GM21423 (cell line): ENCODE measurements at regions not wholly inside any gene's neighbourhood (a gene's known extent, or its start where the extent isn't known, plus 50 kb on each side); places are given as distances from the start of the nearest gene placed in this dataset.
"Not testable (repeated sequence)": the region's sequence is repeated elsewhere in the genome, so short reads cannot be mapped to it uniquely, and the experiment has no call there.

Experiments used
- ATAC-seq: cut with Tn5 transposase; IDR thresholded peaks from one replicate; pipeline ENCODE4 v1.9.1; 2021; ENCODE audit warnings: mild to moderate bottlenecking, moderate library complexity; ENCODE audit not compliant: unreplicated experiment

GRCh38 chr7:12979181-12979580, 291.7 kb downstream of the ARL4A start:
- no peak for ATAC-seq

- ATAC-seq = no peak
These were observed 294.7 kb downstream of the ARL4A start for GRCh38 chr7:12982178-12982577.

GRCh38 chr7:12984117-12984516, 296.7 kb downstream of the ARL4A start:
- no peak for ATAC-seq

GRCh38 chr7:12985228-12985627, 297.8 kb downstream of the ARL4A start:
- ATAC-seq = no peak

- no peak for ATAC-seq
These were observed 298.3 kb downstream of the ARL4A start for GRCh38 chr7:12985752-12986151.

GRCh38 chr7:12987238-12987637, 299.8 kb downstream of the ARL4A start:
- ATAC-seq = no peak

- ATAC-seq = no peak
These were observed 303.0 kb downstream of the ARL4A start for GRCh38 chr7:12990440-12990839.

- no peak for ATAC-seq
These were observed 305.6 kb downstream of the ARL4A start for GRCh38 chr7:12993025-12993424.

- ATAC-seq = no peak
These were observed 308.6 kb downstream of the ARL4A start for GRCh38 chr7:12995912-12996469.

- ATAC-seq = no peak
These were observed 319.9 kb downstream of the ARL4A start for GRCh38 chr7:13007331-13007730.

- no peak for ATAC-seq
These were observed 322.1 kb downstream of the ARL4A start for GRCh38 chr7:13009517-13009916.

- no peak for ATAC-seq
These were observed 326.6 kb downstream of the ARL4A start for GRCh38 chr7:13014011-13014410.

GRCh38 chr7:13016036-13016581, 328.7 kb downstream of the ARL4A start:
- ATAC-seq = no peak

GRCh38 chr7:13016592-13017332, 329.3 kb downstream of the ARL4A start:
- ATAC-seq = no peak

GRCh38 chr7:13017333-13017857, 330.0 kb downstream of the ARL4A start:
- no peak for ATAC-seq

GRCh38 chr7:13017881-13018280, 330.4 kb downstream of the ARL4A start:
- ATAC-seq = no peak

- no peak for ATAC-seq
These were observed 334.3 kb downstream of the ARL4A start for GRCh38 chr7:13021566-13022300.

GRCh38 chr7:13024121-13024674, 336.8 kb downstream of the ARL4A start:
- no peak for ATAC-seq

GRCh38 chr7:13025043-13025442, 337.6 kb downstream of the ARL4A start:
- ATAC-seq = not testable (repeated sequence)

- no peak for ATAC-seq
These were observed 339.9 kb downstream of the ARL4A start for GRCh38 chr7:13027321-13027720.
